ENCODE measurements at regions not wholly inside any gene's neighbourhood (a gene's known extent, or its start where the extent isn't known, plus 50 kb on each side); places are given as distances from the start of the nearest gene placed in this dataset.

- DNase-seq: no peak
These were observed 247.7 kb downstream of the IL20RB start for GRCh38 chr3:137205394-137206045.

- no peak for DNase-seq
These were observed 249.8 kb downstream of the IL20RB start for GRCh38 chr3:137207616-137208015.

- no peak for DNase-seq
These were observed 259.9 kb downstream of the IL20RB start for GRCh38 chr3:137217733-137218132.

- no peak for DNase-seq
These were observed 262.1 kb downstream of the IL20RB start for GRCh38 chr3:137219801-137220445.

GRCh38 chr3:137222736-137223225 is 265.0 kb downstream of the IL20RB start:
- DNase-seq: peak; percentile 25

GRCh38 chr3:137224464-137224863 is 266.7 kb downstream of the IL20RB start:
- no peak for DNase-seq

GRCh38 chr3:137242836-137243400 is 285.1 kb downstream of the IL20RB start:
- no peak for DNase-seq

GRCh38 chr3:137246491-137246890 is 288.7 kb downstream of the IL20RB start:
- DNase-seq: no peak

- DNase-seq: no peak
These were observed 291.6 kb downstream of the IL20RB start for GRCh38 chr3:137249311-137249940.

- DNase-seq: no peak
These were observed 301.3 kb downstream of the IL20RB start for GRCh38 chr3:137259089-137259488.

- no peak for DNase-seq
These were observed 301.9 kb downstream of the IL20RB start for GRCh38 chr3:137259701-137260100.

- DNase-seq: peak; percentile 19
These were observed 306.5 kb downstream of the IL20RB start for GRCh38 chr3:137264071-137264820.

- DNase-seq: no peak
These were observed 307.1 kb downstream of the IL20RB start for GRCh38 chr3:137264843-137265330.

GRCh38 chr3:137282871-137283270 is 325.1 kb downstream of the IL20RB start:
- DNase-seq: no peak

- no peak for DNase-seq
These were observed 328.1 kb downstream of the IL20RB start for GRCh38 chr3:137285924-137286323.

- DNase-seq: no peak
These were observed 335.3 kb downstream of the IL20RB start for GRCh38 chr3:137293086-137293485.

- no peak for DNase-seq
These were observed 336.4 kb downstream of the IL20RB start for GRCh38 chr3:137294139-137294538.

GRCh38 chr3:137294839-137295238 is 337.1 kb downstream of the IL20RB start:
- DNase-seq: no peak

GRCh38 chr3:137295336-137295735 is 337.6 kb downstream of the IL20RB start:
- no peak for DNase-seq

GRCh38 chr3:137296116-137296515 is 338.3 kb downstream of the IL20RB start:
- no peak for DNase-seq

GRCh38 chr3:137297770-137298169 is 340.0 kb downstream of the IL20RB start:
- no peak for DNase-seq

GRCh38 chr3:137300703-137301102 is 342.9 kb downstream of the IL20RB start:
- no peak for DNase-seq

Data from NCI-H187 treated with DMSO at 0.1 percent for 48 hours (cell line).